Loucy (cell line): ENCODE measurements at regions not wholly inside any gene's neighbourhood (a gene's known extent, or its start where the extent isn't known, plus 50 kb on each side); places are given as distances from the start of the nearest gene placed in this dataset.

Experiments used
- CTCF ChIP-seq: fragments of 200-600 bp; sonication (generic); conservative IDR thresholded peaks from 2 replicates; pipeline ENCODE4 v1.5.1; 2014; ENCODE audit warnings: mild to moderate bottlenecking, antibody characterized with exemption, low read length
- EZH2phosphoT487 ChIP-seq: fragments of 200-600 bp; IDR thresholded peaks from 2 replicates; pipeline ENCODE4 v1.6.1; 2018; ENCODE audit warnings: antibody characterized with exemption, mild to moderate bottlenecking, moderate library complexity, borderline replicate concordance

- no peak for TF ChIP-seq CTCF
- no peak for TF ChIP-seq EZH2phosphoT487
These were observed 109.5 kb downstream of the PSMG1 start for GRCh38 chr21:39073717-39074116.
